ENCODE measurements at regions not wholly inside any gene's neighbourhood (a gene's known extent, or its start where the extent isn't known, plus 50 kb on each side); places are given as distances from the start of the nearest gene placed in this dataset.

GRCh38 chr3:71885006-71885405, 100.1 kb upstream of the PROK2 start:
- no peak overlapping the region for H3K4me3 ChIP-seq (ENCODE audit: low read depth, low read length)
- TF ChIP-seq, protein P1, sequence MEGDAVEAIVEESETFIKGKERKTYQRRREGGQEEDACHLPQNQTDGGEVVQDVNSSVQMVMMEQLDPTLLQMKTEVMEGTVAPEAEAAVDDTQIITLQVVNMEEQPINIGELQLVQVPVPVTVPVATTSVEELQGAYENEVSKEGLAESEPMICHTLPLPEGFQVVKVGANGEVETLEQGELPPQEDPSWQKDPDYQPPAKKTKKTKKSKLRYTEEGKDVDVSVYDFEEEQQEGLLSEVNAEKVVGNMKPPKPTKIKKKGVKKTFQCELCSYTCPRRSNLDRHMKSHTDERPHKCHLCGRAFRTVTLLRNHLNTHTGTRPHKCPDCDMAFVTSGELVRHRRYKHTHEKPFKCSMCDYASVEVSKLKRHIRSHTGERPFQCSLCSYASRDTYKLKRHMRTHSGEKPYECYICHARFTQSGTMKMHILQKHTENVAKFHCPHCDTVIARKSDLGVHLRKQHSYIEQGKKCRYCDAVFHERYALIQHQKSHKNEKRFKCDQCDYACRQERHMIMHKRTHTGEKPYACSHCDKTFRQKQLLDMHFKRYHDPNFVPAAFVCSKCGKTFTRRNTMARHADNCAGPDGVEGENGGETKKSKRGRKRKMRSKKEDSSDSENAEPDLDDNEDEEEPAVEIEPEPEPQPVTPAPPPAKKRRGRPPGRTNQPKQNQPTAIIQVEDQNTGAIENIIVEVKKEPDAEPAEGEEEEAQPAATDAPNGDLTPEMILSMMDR (IDR thresholded peaks at IDR 0.05; ENCODE audit: borderline replicate concordance, insufficient read depth, low read depth, low read length): no peak

GRCh38 chr3:71881732-71882131, 96.8 kb upstream of the PROK2 start:
- no peak overlapping the region for H3K4me3 ChIP-seq (ENCODE audit: low read depth, low read length)
- TF ChIP-seq, protein P1 (IDR thresholded peaks at IDR 0.05; ENCODE audit: borderline replicate concordance, insufficient read depth, low read depth, low read length): no peak

- TF ChIP-seq, protein P1 (IDR thresholded peaks at IDR 0.05; ENCODE audit: borderline replicate concordance, insufficient read depth, low read depth, low read length): no peak
- H3K4me3 ChIP-seq (ENCODE audit: low read depth, low read length): no peak overlapping the region
Observed at GRCh38 chr3:71881041-71881440, 96.1 kb upstream of the PROK2 start.

DNA sequence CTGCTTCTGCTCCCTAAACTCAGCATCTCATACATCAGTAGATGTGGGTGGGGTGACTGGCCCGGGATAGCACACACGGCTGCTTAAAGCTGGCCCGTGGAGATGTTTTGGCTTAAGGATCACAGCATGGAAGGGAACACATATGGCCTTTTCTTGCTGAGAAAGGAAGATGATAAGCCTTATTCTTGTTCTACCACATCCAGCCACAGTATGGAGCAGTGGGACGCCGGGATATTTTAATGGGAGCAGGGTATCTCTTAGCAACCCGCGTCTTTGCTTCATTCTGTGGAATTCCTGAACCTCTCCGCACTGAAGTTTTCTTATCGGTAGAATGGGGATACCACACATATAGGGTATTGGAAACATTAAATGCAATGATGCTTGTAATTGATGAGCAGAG, 94.1 kb upstream of the PROK2 start:
- TF ChIP-seq, protein P1 (IDR thresholded peaks at IDR 0.05; ENCODE audit: borderline replicate concordance, insufficient read depth, low read depth, low read length): no peak
- H3K4me3 ChIP-seq (ENCODE audit: low read depth, low read length): no peak overlapping the region

DNA sequence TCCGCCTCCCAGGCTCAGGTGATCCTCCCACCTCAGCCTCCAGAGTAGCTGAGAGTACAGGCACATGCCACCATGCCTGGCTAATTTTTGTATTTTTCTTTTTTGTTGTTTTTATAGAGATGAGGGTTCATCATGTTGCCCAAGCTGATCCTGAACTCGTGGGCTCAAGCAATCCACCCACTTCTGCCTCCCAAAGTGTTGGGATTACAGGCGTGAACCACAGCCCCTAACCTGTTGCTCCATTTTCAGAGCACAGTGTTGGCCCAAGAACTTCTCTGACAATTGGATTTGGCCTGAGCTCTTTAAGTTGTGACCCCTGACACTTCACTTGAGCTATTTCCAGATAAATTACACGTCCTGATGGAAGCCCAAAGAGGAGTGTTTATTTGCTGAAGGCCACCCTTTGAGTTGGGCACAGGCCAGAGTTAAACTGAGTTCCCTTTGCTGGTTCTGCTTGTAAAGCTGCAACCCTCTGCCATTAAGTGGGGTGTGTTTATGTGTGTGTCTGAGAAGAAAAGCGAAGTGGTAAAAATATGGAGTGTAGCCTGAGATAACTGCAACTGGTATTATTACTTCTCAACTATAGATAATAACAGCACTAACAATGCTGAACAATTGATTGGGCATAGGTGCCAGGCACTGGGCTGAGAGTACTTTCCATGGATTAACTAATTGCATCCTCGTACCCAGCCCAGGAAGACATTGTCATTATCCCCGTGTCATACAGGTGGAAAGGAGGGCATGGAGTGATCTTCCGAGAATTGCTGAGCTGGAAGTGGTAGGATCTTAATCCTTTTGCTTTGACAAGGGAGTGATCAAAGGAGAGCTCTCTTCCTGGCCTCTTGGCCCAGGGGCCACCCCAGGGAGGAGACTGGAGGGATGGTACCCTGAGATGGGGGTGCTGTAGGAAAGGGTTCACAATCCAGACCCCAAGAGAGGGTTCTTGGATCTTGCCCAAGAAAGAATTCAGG, 91.5 kb upstream of the PROK2 start:
- TF ChIP-seq, protein P1 (IDR thresholded peaks at IDR 0.05; ENCODE audit: borderline replicate concordance, insufficient read depth, low read depth, low read length): no peak
- H3K4me3 ChIP-seq (ENCODE audit: low read depth, low read length): no peak overlapping the region

GRCh38 chr3:71875461-71875947, 90.6 kb upstream of the PROK2 start:
- no peak overlapping the region for H3K4me3 ChIP-seq (ENCODE audit: low read depth, low read length)
- TF ChIP-seq, protein P1 (IDR thresholded peaks at IDR 0.05; ENCODE audit: borderline replicate concordance, insufficient read depth, low read depth, low read length): peak; percentile 91

GRCh38 chr3:71874618-71875017, 89.7 kb upstream of the PROK2 start:
- H3K4me3 ChIP-seq (ENCODE audit: low read depth, low read length): no peak overlapping the region
- TF ChIP-seq, protein P1 (IDR thresholded peaks at IDR 0.05; ENCODE audit: borderline replicate concordance, insufficient read depth, low read depth, low read length): no peak

Measured in GM12875 (cell line).